HepG2 (cell line): ENCODE measurements at regions not wholly inside any gene's neighbourhood (a gene's known extent, or its start where the extent isn't known, plus 50 kb on each side); places are given as distances from the start of the nearest gene placed in this dataset.

Experiments
- EED ChIP-seq: sonication (generic); formaldehyde crosslinking; IDR thresholded peaks from 2 replicates; pipeline ENCODE4 v1.5.0; 2020; ENCODE audit warnings: mild to moderate bottlenecking, missing genetic modification reagents
- EP300 ChIP-seq, 3 experiments: sonication (generic) in 1 of 3; formaldehyde crosslinking in 1 of 3; IDR thresholded peaks; 2 replicates each; pipeline versions ENCODE4 v1.5.1 to v1.6.1; 2011 to 2020; ENCODE audit warnings: low read depth in 2 of 3, low read length in 2 of 3, borderline replicate concordance in 1 of 3, improper control_type of control experiment in 1 of 3, mild to moderate bottlenecking in 1 of 3, missing genetic modification reagents in 1 of 3, moderate library complexity in 1 of 3
- HOXA7 ChIP-seq: sonication (generic); formaldehyde crosslinking; IDR thresholded peaks from 2 replicates; pipeline ENCODE4 v1.8.1; 2022; ENCODE audit warnings: mild to moderate bottlenecking, missing genetic modification reagents, moderate library complexity
- KDM4B ChIP-seq: sonication (generic); formaldehyde crosslinking; IDR thresholded peaks from 2 replicates; pipeline ENCODE4 v1.4.0; 2020; ENCODE audit warnings: missing genetic modification reagents
- KMT2B ChIP-seq: IDR thresholded peaks from 2 replicates; pipeline ENCODE4 v1.6.1; 2016; ENCODE audit warnings: missing genetic modification reagents, missing compliant biosample characterization
- MAFK ChIP-seq, 2 experiments: IDR thresholded peaks in 1 of 2; conservative IDR thresholded peaks in 1 of 2; 2 replicates each; pipeline ENCODE4 v1.6.1; 2011; ENCODE audit warnings: improper control_type of control experiment in 2 of 2, low read length in 2 of 2
- MXD1 ChIP-seq: sonication (generic); formaldehyde crosslinking; IDR thresholded peaks from 2 replicates; pipeline ENCODE4 v1.4.0; 2020; ENCODE audit warnings: mild to moderate bottlenecking, missing genetic modification reagents
- RFX5 ChIP-seq: IDR thresholded peaks from 2 replicates; pipeline ENCODE4 v1.6.1; 2011; ENCODE audit warnings: low read depth, low read length, improper control_type of control experiment
- ZNF629 ChIP-seq: sonication (generic); formaldehyde crosslinking; conservative IDR thresholded peaks from 2 replicates; pipeline ENCODE4 v1.5.0; 2020; ENCODE audit warnings: missing genetic modification reagents
- ZSCAN29 ChIP-seq: sonication (generic); formaldehyde crosslinking; conservative IDR thresholded peaks from 2 replicates; pipeline ENCODE4 v1.4.0; 2020; ENCODE audit warnings: mild to moderate bottlenecking, missing genetic modification reagents
- TF ChIP-seq, protein P1 (sequence below): sonication (generic); formaldehyde crosslinking; IDR thresholded peaks from 2 replicates; pipeline ENCODE4 v1.5.0; 2020; ENCODE audit warnings: mild to moderate bottlenecking, missing genetic modification reagents, moderate library complexity

- TF ChIP-seq KDM4B (CRISPR knock-in tag), result no peak
- no peak for TF ChIP-seq ZSCAN29 (CRISPR knock-in tag)
- TF ChIP-seq, protein P1, sequence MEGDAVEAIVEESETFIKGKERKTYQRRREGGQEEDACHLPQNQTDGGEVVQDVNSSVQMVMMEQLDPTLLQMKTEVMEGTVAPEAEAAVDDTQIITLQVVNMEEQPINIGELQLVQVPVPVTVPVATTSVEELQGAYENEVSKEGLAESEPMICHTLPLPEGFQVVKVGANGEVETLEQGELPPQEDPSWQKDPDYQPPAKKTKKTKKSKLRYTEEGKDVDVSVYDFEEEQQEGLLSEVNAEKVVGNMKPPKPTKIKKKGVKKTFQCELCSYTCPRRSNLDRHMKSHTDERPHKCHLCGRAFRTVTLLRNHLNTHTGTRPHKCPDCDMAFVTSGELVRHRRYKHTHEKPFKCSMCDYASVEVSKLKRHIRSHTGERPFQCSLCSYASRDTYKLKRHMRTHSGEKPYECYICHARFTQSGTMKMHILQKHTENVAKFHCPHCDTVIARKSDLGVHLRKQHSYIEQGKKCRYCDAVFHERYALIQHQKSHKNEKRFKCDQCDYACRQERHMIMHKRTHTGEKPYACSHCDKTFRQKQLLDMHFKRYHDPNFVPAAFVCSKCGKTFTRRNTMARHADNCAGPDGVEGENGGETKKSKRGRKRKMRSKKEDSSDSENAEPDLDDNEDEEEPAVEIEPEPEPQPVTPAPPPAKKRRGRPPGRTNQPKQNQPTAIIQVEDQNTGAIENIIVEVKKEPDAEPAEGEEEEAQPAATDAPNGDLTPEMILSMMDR (CRISPR knock-in tag), result no peak
- TF ChIP-seq HOXA7 (CRISPR knock-in tag), result no peak
- TF ChIP-seq MXD1 (CRISPR knock-in tag), result no peak
- TF ChIP-seq ZNF629 (CRISPR knock-in tag), result no peak
- TF ChIP-seq KMT2B, result no peak
- TF ChIP-seq EED (CRISPR knock-in tag), result no peak
- TF ChIP-seq EP300 (IDR thresholded peaks at IDR 0.05; ENCODE audit: low read depth in 2 of 2, low read length in 2 of 2), result no peak
- TF ChIP-seq EP300 (CRISPR knock-in tag; IDR thresholded peaks at IDR 0.05; ENCODE audit: borderline replicate concordance), result no peak
- TF ChIP-seq RFX5, result no peak
- no peak for TF ChIP-seq MAFK (conservative IDR thresholded peaks at IDR 0.05 in 1 of 2, IDR thresholded peaks at IDR 0.05 in 1 of 2; ENCODE audit: low read length in 2 of 2)
These were observed 55.0 kb upstream of the GALNT2 start for GRCh38 chr1:230012093-230012393.
